PC-9 (cell line): ENCODE measurements at regions not wholly inside any gene's neighbourhood (a gene's known extent, or its start where the extent isn't known, plus 50 kb on each side); places are given as distances from the start of the nearest gene placed in this dataset.
A peak's percentile ranks its signal among the peaks of the same experiment; 100 is the strongest.

ENCODE experiments used
- BruUV-seq: library from RNA; stranded (reverse); fragments of 400-500 nt; replicated peaks from 2 replicates; lab custom pipeline; 2021; lab: Mats Ljungman, UMichigan
- CTCF ChIA-PET: fragments of 300-600 bp; sonication (Branson Sonifier 250); formaldehyde crosslinking; loops from one replicate; lab custom pipeline; 2022; ENCODE audit warnings: antibody characterized with exemption; lab: Charles Lee
- POLR2A ChIA-PET: fragments of 300-600 bp; sonication (Branson Sonifier 250); formaldehyde crosslinking; loops from one replicate; lab custom pipeline; 2022; ENCODE audit warnings: antibody characterized with exemption; ENCODE audit not compliant: unreplicated experiment; lab: Charles Lee
- DNase-seq, 2 experiments: peaks; one replicate each; pipeline versions ENCODE4 v3.0.0 to v3.0.0-alpha.2; 2015 to 2022; ENCODE audit warnings: mixed read lengths in 1 of 2
- H2AFZ ChIP-seq: fragments of 200-600 bp; sonication (generic); 2 replicates; pipeline ENCODE4 v1.8.1; 2017; ENCODE audit warnings: antibody characterized with exemption
- H3F3A ChIP-seq: fragments of 200-600 bp; sonication (generic); 2 replicates; pipeline ENCODE4 v1.8.1; 2017; ENCODE audit warnings: antibody characterized with exemption, mild to moderate bottlenecking, low read depth; ENCODE audit not compliant: insufficient read depth
- H3K27ac ChIP-seq: fragments of 200-600 bp; sonication (generic); 2 replicates; pipeline ENCODE4 v1.6.1; 2016; ENCODE audit warnings: mixed run types
- H3K27me3 ChIP-seq: fragments of 200-600 bp; sonication (generic); 2 replicates; pipeline ENCODE4 v1.6.1; 2016; ENCODE audit warnings: low read depth, mixed run types; ENCODE audit not compliant: insufficient read depth
- H3K36me3 ChIP-seq: fragments of 200-600 bp; sonication (generic); 2 replicates; pipeline ENCODE4 v1.6.1; 2016; ENCODE audit warnings: low read depth, mixed run types
- H3K4me1 ChIP-seq: fragments of 200-600 bp; sonication (generic); replicated peaks from 2 replicates; pipeline ENCODE4 v1.6.1; 2016; ENCODE audit warnings: mixed run types; ENCODE audit not compliant: insufficient read depth
- H3K4me2 ChIP-seq: fragments of 200-600 bp; sonication (generic); 2 replicates; pipeline ENCODE4 v1.6.1; 2017; ENCODE audit warnings: mixed run types
- H3K4me3 ChIP-seq: fragments of 200-600 bp; sonication (generic); 2 replicates; pipeline ENCODE4 v1.6.1; 2016; ENCODE audit warnings: mixed run types
- H3K79me2 ChIP-seq: fragments of 200-600 bp; sonication (generic); 2 replicates; pipeline ENCODE4 v1.6.1; 2017; ENCODE audit warnings: low read depth, mixed run types
- H3K9me2 ChIP-seq: fragments of 200-600 bp; sonication (generic); 2 replicates; pipeline ENCODE4 v1.8.1; 2017; ENCODE audit warnings: mild to moderate bottlenecking; ENCODE audit not compliant: insufficient read depth
- H3K9me3 ChIP-seq: fragments of 200-600 bp; sonication (generic); 2 replicates; pipeline ENCODE4 v1.8.1; 2016; ENCODE audit warnings: low read depth; ENCODE audit not compliant: insufficient read depth
- H4K20me1 ChIP-seq: fragments of 200-600 bp; sonication (generic); 2 replicates; pipeline ENCODE4 v1.8.1; 2017; ENCODE audit not compliant: insufficient read depth
- CTCF ChIP-seq: fragments of 200-600 bp; sonication (generic); conservative IDR thresholded peaks from 2 replicates; pipeline ENCODE4 v1.6.1; 2017; ENCODE audit warnings: mixed run types, antibody characterized with exemption, mild to moderate bottlenecking, moderate library complexity
- EZH2 ChIP-seq: fragments of 200-600 bp; sonication (generic); IDR thresholded peaks from 2 replicates; pipeline ENCODE4 v1.8.0; 2017; ENCODE audit warnings: antibody characterized with exemption, low read depth
- intact Hi-C: fragments of 100-400 bp; cut with micrococcal nuclease; formaldehyde crosslinking; loops from one replicate; pipeline ENCODE4 v1.10.0; 2022; ENCODE audit not compliant: unreplicated experiment

- Histone ChIP-seq H3K9me3 (no peaks in the 10 kb centered on the region; the same call in 1 of the 2 replicates), H2AFZ (0 out of 2 replicates have a peak overlapping the region, but pooled peaks have one; percentile 34), H3K36me3 (no peaks in the 10 kb centered on the region), H3K4me3 (no peak overlapping the region), H3K4me2 (no peak overlapping the region), H3K9me2 (no peaks in the 10 kb centered on the region), H3K27me3 (no peaks in the 10 kb centered on the region), H3K79me2 (no peaks in the 10 kb centered on the region), H3F3A (no peaks in the 10 kb centered on the region), H3K27ac (no peak overlapping the region), H3K4me1 (peaks cover 13% of the 10 kb centered on the region), H4K20me1 (no peaks in the 10 kb centered on the region)
- ChIA-PET POLR2A (no interaction called here), CTCF (no interaction called here)
- DNase-seq = no peak
- intact Hi-C loops = no loop called here
- no TSS peak for BruUV-seq
- TF ChIP-seq CTCF (no peak), EZH2 (no peak)
Measured at GRCh38 chr14:80325112-80325511, 113.8 kb upstream of the DIO2 start.

GRCh38 chr14:80324649-80325048 lies 113.3 kb upstream of the DIO2 start:
- peaks cover 13% of the 10 kb centered on the region for H3K4me1 ChIP-seq
- no peaks in the 10 kb centered on the region for H3K36me3 ChIP-seq
- ChIA-PET CTCF (no interaction called here), POLR2A (no interaction called here)
- no peak overlapping the region for H3K27ac ChIP-seq
- no peak overlapping the region for H3K4me3 ChIP-seq
- no peaks in the 10 kb centered on the region for H3K9me2 ChIP-seq
- no peaks in the 10 kb centered on the region for H3K27me3 ChIP-seq
- H3K79me2 ChIP-seq = no peaks in the 10 kb centered on the region
- no peaks in the 10 kb centered on the region for H3F3A ChIP-seq
- no TSS peak for BruUV-seq
- H3K9me3 ChIP-seq = no peaks in the 10 kb centered on the region; the same call in 1 of the 2 replicates
- no peak overlapping the region for H3K4me2 ChIP-seq
- intact Hi-C loops = no loop called here
- TF ChIP-seq EZH2 (no peak), CTCF (no peak)
- H2AFZ ChIP-seq = 0 out of 2 replicates have a peak overlapping the region, but pooled peaks have one; percentile 34
- no peak for DNase-seq
- H4K20me1 ChIP-seq = no peaks in the 10 kb centered on the region

- no peak for DNase-seq
- H3K27ac ChIP-seq = no peak overlapping the region
- CTCF ChIA-PET = no interaction called here
- TF ChIP-seq CTCF = no peak
- no peak for TF ChIP-seq EZH2
- no peaks in the 10 kb centered on the region for H3K9me2 ChIP-seq
- intact Hi-C loops = no loop called here
- no peaks in the 10 kb centered on the region for H3K36me3 ChIP-seq
- H3K27me3 ChIP-seq = no peaks in the 10 kb centered on the region
- POLR2A ChIA-PET = no interaction called here
- peaks cover 13% of the 10 kb centered on the region for H3K4me1 ChIP-seq
- peak overlapping the region; percentile 36; the same call in 1 of the 2 replicates for H2AFZ ChIP-seq
- no peaks in the 10 kb centered on the region for H3F3A ChIP-seq
- H3K4me2 ChIP-seq = no peak overlapping the region
- no peaks in the 10 kb centered on the region for H3K79me2 ChIP-seq
- H3K9me3 ChIP-seq = no peaks in the 10 kb centered on the region; the same call in 1 of the 2 replicates
- BruUV-seq = no TSS peak
- H4K20me1 ChIP-seq = no peaks in the 10 kb centered on the region
- no peak overlapping the region for H3K4me3 ChIP-seq
Measured at GRCh38 chr14:80323038-80323665, 111.8 kb upstream of the DIO2 start.
